Posterior vena cava (tissue), 2 donors: ENCODE measurements at regions not wholly inside any gene's neighbourhood (a gene's known extent, or its start where the extent isn't known, plus 50 kb on each side); places are given as distances from the start of the nearest gene placed in this dataset.
"Not testable (repeated sequence)": the region's sequence is repeated elsewhere in the genome, so short reads cannot be mapped to it uniquely, and the experiment has no call there.

Experiments
- DNase-seq: peaks from one replicate; pipeline ENCODE4 v3.0.0-alpha.2; 2020; ENCODE audit warnings: low spot score
- intact Hi-C, 2 donors: fragments of 100-400 bp; cut with DNase I; formaldehyde crosslinking; loops; one replicate each; pipeline versions ENCODE4 v1.14.1 to v1.14.2; 2022 to 2023
- donor health status: DM: yes; HTN: yes; CAD: no.
- donor health status: DM: yes; HTN: yes; CAD: no.

DNA sequence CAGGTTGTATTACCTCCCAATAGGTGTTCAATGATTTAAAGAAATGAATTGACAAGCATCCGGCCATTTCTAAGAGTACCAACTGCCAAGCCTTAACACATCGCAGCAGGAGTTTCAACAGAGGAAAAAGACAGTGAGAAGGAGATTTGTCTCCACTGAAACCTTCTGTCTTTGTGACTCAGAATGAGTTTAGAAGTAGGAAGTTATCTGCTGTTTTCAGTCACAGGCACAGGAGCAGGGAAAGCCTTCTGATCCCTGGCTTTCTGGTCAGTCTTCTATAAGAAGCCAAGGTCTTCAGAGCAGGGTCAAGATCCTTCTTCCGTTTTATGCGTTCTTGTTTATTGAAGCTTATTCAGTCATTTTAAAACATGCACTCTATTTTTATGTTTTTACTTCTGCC is 390.7 kb upstream of the PCSK5 start:
- intact Hi-C loops, result no loop called here
- DNase-seq, result no peak

- DNase-seq, result no peak
- intact Hi-C loops, result no loop called here
These were observed 390.0 kb upstream of the PCSK5 start for GRCh38 chr9:75500479-75500878.

DNA sequence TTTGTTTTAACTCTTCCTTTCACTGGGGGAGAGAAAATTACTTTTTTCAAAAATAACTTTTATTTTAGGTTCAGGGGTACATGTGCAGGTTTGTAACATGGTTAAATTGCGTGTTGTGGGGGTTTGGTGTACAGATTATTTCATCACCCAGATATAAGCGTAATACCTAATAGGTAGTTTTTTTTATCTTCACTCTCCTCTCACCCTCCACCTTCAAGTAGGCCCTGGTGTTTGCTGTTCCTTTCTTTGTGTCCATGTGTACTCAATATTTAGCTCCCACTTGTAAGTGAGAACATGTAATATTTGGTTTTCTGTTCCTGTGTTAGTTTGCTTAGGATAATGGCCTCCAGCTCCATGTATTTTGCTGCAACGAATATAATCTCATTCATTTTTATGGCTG is 389.5 kb upstream of the PCSK5 start:
- DNase-seq, intact Hi-C loops: not testable (repeated sequence)

- no peak for DNase-seq
These were observed 385.8 kb upstream of the PCSK5 start for GRCh38 chr9:75504721-75505120.

GRCh38 chr9:75505654-75506053 is 384.8 kb upstream of the PCSK5 start:
- no peak for DNase-seq
- intact Hi-C loops, result no loop called here

More at GRCh38 chr9:75504721-75505120, 385.8 kb upstream of the PCSK5 start:
- intact Hi-C loops, result no loop called here

DNA sequence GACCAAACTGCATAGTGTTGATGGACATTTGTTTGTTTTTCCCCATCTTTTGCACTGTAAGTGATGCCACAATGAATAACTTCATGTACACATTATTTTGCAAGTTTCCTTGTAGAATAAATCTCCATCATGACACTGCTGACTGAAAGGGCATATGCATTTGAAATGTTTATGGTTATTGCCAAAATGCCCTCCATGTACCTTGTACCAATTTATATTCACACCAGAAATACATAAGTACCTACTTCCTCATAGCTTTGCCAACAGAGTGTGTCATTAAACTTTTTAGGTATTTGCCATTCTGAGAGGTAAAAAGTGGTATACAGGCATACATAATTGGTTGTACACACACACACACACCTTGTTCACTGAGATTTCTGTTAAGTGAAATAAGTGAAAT is 361.0 kb upstream of the PCSK5 start:
- intact Hi-C loops, result no loop called here

DNA sequence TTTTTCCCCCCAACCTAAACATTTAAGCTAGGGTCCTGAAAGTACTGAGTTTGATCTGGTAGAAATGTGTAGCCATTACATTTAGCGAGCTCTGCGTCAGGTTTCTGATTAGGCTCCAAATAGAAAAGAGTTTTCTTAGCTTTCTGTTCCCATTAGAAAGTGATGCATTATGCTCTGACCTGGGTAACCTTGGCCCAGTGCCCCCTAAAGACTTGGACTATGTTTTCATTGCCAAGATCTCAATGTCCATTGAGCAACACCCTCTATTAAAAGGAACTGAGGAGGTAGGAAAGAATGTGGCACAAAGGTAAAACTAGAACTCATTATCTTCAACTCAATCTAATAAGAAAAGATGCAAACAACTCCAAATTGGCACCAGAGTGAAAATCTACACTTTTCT is 358.9 kb upstream of the PCSK5 start:
- intact Hi-C loops, result no loop called here
- DNase-seq, result no peak

More for the DNA sequence above, 361.0 kb upstream of the PCSK5 start:
- DNase-seq, result no peak

GRCh38 chr9:75532233-75533050 is 358.0 kb upstream of the PCSK5 start:
- intact Hi-C loops, result no loop called here
- DNase-seq, result no peak

DNA sequence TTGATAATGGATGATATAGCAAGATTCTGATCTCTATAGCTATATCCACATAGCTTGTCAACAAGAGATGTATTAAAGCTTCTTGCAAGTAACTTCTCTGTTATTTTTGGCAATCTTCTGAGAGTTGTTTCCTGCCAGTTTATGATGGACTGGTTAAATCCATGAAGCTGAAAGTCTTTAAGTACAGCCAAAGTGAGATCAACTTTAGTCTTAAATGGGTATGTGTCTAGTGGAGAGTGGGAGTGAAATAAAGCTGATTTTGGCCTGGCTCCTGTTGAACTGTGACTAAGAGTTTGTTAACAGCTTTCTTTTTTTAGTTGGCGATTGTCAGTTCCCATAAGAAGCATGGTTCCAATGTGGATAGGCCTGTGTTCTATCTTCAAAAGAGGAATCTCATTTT is 350.9 kb upstream of the PCSK5 start:
- DNase-seq, result no peak
- intact Hi-C loops, result no loop called here

DNA sequence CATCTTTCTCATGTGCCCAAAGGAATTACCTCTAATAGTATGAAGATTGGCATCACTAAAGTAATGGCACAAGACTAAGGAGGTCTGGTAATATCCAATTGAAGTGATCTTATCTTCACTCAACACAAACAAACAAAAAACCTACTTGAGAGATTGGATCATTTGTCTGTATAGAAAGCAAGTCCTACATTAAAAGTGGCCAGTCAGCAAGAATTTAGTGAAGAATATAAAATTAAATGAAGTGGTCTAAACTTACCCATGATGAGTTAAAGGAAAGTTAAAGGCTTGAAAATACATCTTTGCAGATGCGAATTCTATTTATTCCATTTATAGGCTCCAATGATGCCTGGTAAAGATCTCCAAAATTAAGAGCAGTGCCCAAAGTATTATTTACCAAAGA is 350.3 kb upstream of the PCSK5 start:
- no peak for DNase-seq
- intact Hi-C loops, result no loop called here

GRCh38 chr9:75541734-75542133 is 348.7 kb upstream of the PCSK5 start:
- intact Hi-C loops, result no loop called here
- no peak for DNase-seq

GRCh38 chr9:75544815-75545214 is 345.7 kb upstream of the PCSK5 start:
- intact Hi-C loops, result no loop called here
- DNase-seq, result no peak

- DNase-seq, result no peak
- intact Hi-C loops, result no loop called here
These were observed 345.2 kb upstream of the PCSK5 start for GRCh38 chr9:75545287-75545686.

- no peak for DNase-seq
- intact Hi-C loops, result no loop called here
These were observed 341.6 kb upstream of the PCSK5 start for GRCh38 chr9:75548871-75549270.

GRCh38 chr9:75551861-75552260 is 338.6 kb upstream of the PCSK5 start:
- intact Hi-C loops, result no loop called here
- no peak for DNase-seq

- no peak for DNase-seq
- intact Hi-C loops, result no loop called here
These were observed 337.5 kb upstream of the PCSK5 start for GRCh38 chr9:75552941-75553340.

- intact Hi-C loops, result not testable (repeated sequence)
These were observed 323.7 kb upstream of the PCSK5 start for GRCh38 chr9:75566813-75567212.

DNA sequence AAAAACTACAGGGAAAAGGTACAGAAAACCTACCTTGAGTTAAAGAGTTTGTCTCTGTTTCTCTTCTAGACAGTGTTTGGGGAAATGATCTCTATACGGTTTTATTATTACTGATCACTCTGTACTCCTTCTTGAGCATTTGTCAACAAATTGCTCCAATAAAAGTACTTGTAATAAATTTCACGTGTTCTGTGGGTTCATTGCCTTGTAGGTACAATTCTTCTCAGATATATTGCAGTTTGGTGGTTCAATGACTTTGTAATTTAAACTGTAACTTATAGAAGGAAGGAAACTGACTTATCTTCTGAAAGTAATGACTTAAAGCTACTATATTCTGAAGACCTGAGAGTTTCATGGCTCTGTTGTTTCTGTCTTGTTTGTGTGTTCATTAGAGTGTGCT is 319.9 kb upstream of the PCSK5 start:
- intact Hi-C loops, result no loop called here
- DNase-seq, result no peak

More at GRCh38 chr9:75566813-75567212, 323.7 kb upstream of the PCSK5 start:
- DNase-seq, result not testable (repeated sequence)

DNA sequence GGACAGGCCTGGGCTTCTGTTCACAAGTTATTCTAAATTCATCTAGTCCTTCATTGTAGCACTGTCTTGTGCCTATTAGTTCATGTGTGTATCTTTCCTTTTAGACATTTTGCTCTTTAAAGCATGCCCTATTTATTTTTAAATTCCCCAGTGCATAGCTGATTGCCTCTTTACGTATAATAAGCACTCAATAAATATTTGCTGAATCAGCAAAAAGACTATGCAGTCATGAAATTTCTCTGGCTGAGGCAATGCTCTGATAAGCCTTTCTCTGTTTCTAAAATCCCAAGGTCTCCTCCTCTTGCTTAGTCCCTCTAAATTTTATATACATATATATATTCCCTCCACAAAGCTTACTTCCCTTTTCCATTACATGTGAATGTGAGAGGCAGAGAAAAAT is 315.9 kb upstream of the PCSK5 start:
- intact Hi-C loops, result no loop called here
- no peak for DNase-seq

GRCh38 chr9:75582870-75583269 is 307.6 kb upstream of the PCSK5 start:
- intact Hi-C loops, result no loop called here
- DNase-seq, result no peak

DNA sequence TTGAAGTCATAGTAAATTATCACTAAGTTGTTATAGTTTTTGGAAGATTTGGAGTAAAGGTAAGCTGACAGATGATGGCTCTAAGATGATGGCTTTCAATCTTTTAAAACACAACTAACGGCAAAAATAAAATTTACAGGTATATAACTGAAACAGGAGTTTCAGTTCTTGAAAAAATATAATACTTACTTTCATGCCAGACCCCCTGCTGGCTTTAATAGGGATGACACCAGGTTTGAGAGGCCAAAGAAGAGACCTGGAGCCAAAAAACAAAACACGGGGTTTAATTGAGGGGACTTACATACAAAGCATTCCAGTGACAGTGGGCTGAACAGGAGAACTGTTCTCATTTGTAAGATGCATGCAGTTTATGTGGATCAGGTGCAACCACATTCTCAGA is 301.7 kb upstream of the PCSK5 start:
- intact Hi-C loops, result no loop called here
- no peak for DNase-seq

- intact Hi-C loops, result no loop called here
- no peak for DNase-seq
These were observed 301.0 kb upstream of the PCSK5 start for GRCh38 chr9:75589497-75589896.
